Neural cell (in vitro differentiated cells): ENCODE measurements at regions not wholly inside any gene's neighbourhood (a gene's known extent, or its start where the extent isn't known, plus 50 kb on each side); places are given as distances from the start of the nearest gene placed in this dataset.

ENCODE experiments used
- H2AFZ ChIP-seq: fragments of 200-600, 300-800 bp; sonication (generic), shearing (Covaris generic); 2 replicates; pipeline ENCODE4 v1.6.0; 2014; ENCODE audit warnings: low read depth, mild to moderate bottlenecking, antibody characterized with exemption, low read length, moderate library complexity
- H3F3A ChIP-seq: fragments of 200-600 bp; shearing (Covaris generic); 2 replicates; pipeline ENCODE4 v1.6.1; 2016; ENCODE audit warnings: mild to moderate bottlenecking, moderate library complexity, mixed read lengths, antibody characterized with exemption, low read length; ENCODE audit not compliant: insufficient read depth, poor library complexity, severe bottlenecking
- H3K27ac ChIP-seq: fragments of 200-600, 300-800 bp; sonication (generic), shearing (Covaris generic); 2 replicates; pipeline ENCODE4 v1.5.1; 2014; ENCODE audit warnings: mild to moderate bottlenecking, low read length, moderate library complexity
- H3K27me3 ChIP-seq: fragments of 300-800, 200-600 bp; sonication (generic), shearing (Covaris generic); 2 replicates; pipeline ENCODE4 v1.6.0; 2014; ENCODE audit warnings: mild to moderate bottlenecking, low read depth, low read length, moderate library complexity; ENCODE audit not compliant: insufficient read depth
- H3K36me3 ChIP-seq: fragments of 300-800, 200-600 bp; sonication (generic), shearing (Covaris generic); 2 replicates; pipeline ENCODE4 v1.5.1; 2014; ENCODE audit warnings: mild to moderate bottlenecking, antibody characterized with exemption, low read length, moderate library complexity; ENCODE audit not compliant: insufficient read depth
- H3K4me2 ChIP-seq: fragments of 300-800, 200-600 bp; sonication (generic), shearing (Covaris generic); 2 replicates; pipeline ENCODE4 v1.6.0; 2014; ENCODE audit warnings: mild to moderate bottlenecking, low read length
- H3K4me3 ChIP-seq: fragments of 300-800, 200-600 bp; sonication (generic), shearing (Covaris generic); 2 replicates; pipeline ENCODE4 v1.5.1; 2014; ENCODE audit warnings: mild to moderate bottlenecking, low read length, moderate library complexity
- H3K79me2 ChIP-seq: fragments of 200-600 bp; shearing (Covaris generic); replicated peaks from 2 replicates; pipeline ENCODE4 v1.6.0; 2014; ENCODE audit warnings: mild to moderate bottlenecking, low read length, moderate library complexity; ENCODE audit not compliant: insufficient read depth
- H3K9ac ChIP-seq: fragments of 300-800, 200-600 bp; sonication (generic), shearing (Covaris generic); 2 replicates; pipeline ENCODE4 v1.6.1; 2016; ENCODE audit warnings: mild to moderate bottlenecking, low read length, mixed read lengths
- H3K9me2 ChIP-seq: fragments of 200-600 bp; shearing (Covaris generic); 2 replicates; pipeline ENCODE4 v1.6.1; 2016; ENCODE audit warnings: mild to moderate bottlenecking, low read length, mixed read lengths; ENCODE audit not compliant: insufficient read depth
- H3K9me3 ChIP-seq: fragments of 200-600, 300-800 bp; sonication (generic), shearing (Covaris generic); 2 replicates; pipeline ENCODE4 v1.6.1; 2016; ENCODE audit warnings: mild to moderate bottlenecking, mixed run types, low read length, moderate library complexity, mixed read lengths
- H4K20me1 ChIP-seq: fragments of 200-600 bp; shearing (Covaris generic); 2 replicates; pipeline ENCODE4 v1.6.1; 2016; ENCODE audit warnings: mild to moderate bottlenecking, mixed run types; ENCODE audit not compliant: insufficient read depth
- EP300 ChIP-seq: fragments of 450-650 bp; conservative IDR thresholded peaks from 2 replicates; pipeline ENCODE4 v1.6.1; 2014; ENCODE audit warnings: antibody characterized with exemption, mild to moderate bottlenecking, moderate library complexity; ENCODE audit not compliant: poor library complexity, severe bottlenecking
- EZH2 ChIP-seq: fragments of 200-600, 300-800 bp; shearing (Covaris generic), sonication (generic); IDR thresholded peaks from 2 replicates; pipeline ENCODE4 v1.6.1; 2014; ENCODE audit warnings: antibody characterized with exemption, low read length, borderline replicate concordance, mild to moderate bottlenecking; ENCODE audit not compliant: insufficient read depth, poor library complexity, severe bottlenecking
- MXI1 ChIP-seq: fragments of 450-650 bp; conservative IDR thresholded peaks from 2 replicates; pipeline ENCODE4 v1.6.1; 2014; ENCODE audit warnings: antibody characterized with exemption, mild to moderate bottlenecking; ENCODE audit not compliant: poor library complexity, severe bottlenecking
- POLR2AphosphoS5 ChIP-seq: IDR thresholded peaks from 2 replicates; pipeline ENCODE4 v1.6.1; 2012
- RAD21 ChIP-seq: fragments of 450-650 bp; conservative IDR thresholded peaks from 2 replicates; pipeline ENCODE4 v1.6.1; 2014; ENCODE audit warnings: antibody characterized with exemption, mild to moderate bottlenecking, moderate library complexity
- SMC3 ChIP-seq: fragments of 450-650 bp; conservative IDR thresholded peaks from 2 replicates; pipeline ENCODE4 v1.6.1; 2014; ENCODE audit warnings: antibody characterized with exemption, mild to moderate bottlenecking, moderate library complexity; ENCODE audit not compliant: poor library complexity
- TAF1 ChIP-seq: IDR thresholded peaks from 2 replicates; pipeline ENCODE4 v1.6.1; 2012; ENCODE audit warnings: low read depth
- TF ChIP-seq, protein P1 (sequence below): fragments of 450-650 bp; IDR thresholded peaks from 2 replicates; pipeline ENCODE4 v1.5.1; 2014; ENCODE audit warnings: antibody characterized with exemption, mild to moderate bottlenecking, moderate library complexity; ENCODE audit not compliant: poor library complexity, severe bottlenecking
- TF ChIP-seq, protein P2 (sequence below): IDR thresholded peaks from 2 replicates; pipeline ENCODE4 v1.6.1; 2012; ENCODE audit warnings: borderline replicate concordance

DNA sequence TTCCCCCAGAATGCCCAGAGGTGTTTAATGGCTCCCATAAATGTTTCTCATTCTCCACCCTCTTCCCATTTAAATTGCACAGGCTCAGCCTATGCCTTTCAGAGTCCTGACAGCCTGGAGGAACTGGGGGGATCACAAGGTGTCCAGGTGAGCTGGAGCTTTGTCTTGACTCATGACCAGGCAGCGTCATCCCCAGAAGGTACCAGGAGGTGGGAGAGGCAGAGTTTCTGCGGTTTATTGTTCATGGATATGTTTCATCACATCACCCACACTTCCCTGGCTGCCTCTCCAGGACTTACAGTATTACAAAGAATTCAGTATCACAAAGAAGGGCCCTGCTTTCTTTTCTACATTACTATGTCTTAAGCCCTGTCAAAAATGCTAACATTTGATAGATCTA is 103.2 kb upstream of the GALNT18 start:
- Histone ChIP-seq H3K9ac (no peak overlapping the region), H3K9me3 (no peaks in the 10 kb centered on the region), H3F3A (no peaks in the 10 kb centered on the region), H3K79me2 (no peaks in the 10 kb centered on the region), H4K20me1 (no peaks in the 10 kb centered on the region), H3K27me3 (no peaks in the 10 kb centered on the region), H3K27ac (no peak overlapping the region), H3K9me2 (no peaks in the 10 kb centered on the region), H3K4me3 (no peak overlapping the region), H3K4me2 (no peak overlapping the region), H3K36me3 (no peaks in the 10 kb centered on the region), H2AFZ (no peak overlapping the region)
- TF ChIP-seq, protein P1, sequence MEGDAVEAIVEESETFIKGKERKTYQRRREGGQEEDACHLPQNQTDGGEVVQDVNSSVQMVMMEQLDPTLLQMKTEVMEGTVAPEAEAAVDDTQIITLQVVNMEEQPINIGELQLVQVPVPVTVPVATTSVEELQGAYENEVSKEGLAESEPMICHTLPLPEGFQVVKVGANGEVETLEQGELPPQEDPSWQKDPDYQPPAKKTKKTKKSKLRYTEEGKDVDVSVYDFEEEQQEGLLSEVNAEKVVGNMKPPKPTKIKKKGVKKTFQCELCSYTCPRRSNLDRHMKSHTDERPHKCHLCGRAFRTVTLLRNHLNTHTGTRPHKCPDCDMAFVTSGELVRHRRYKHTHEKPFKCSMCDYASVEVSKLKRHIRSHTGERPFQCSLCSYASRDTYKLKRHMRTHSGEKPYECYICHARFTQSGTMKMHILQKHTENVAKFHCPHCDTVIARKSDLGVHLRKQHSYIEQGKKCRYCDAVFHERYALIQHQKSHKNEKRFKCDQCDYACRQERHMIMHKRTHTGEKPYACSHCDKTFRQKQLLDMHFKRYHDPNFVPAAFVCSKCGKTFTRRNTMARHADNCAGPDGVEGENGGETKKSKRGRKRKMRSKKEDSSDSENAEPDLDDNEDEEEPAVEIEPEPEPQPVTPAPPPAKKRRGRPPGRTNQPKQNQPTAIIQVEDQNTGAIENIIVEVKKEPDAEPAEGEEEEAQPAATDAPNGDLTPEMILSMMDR = no peak
- TF ChIP-seq SMC3 (no peak), TAF1 (no peak), RAD21 (no peak), MXI1 (no peak), EZH2 (no peak), POLR2AphosphoS5 (no peak), EP300 (no peak)
- TF ChIP-seq, protein P2, sequence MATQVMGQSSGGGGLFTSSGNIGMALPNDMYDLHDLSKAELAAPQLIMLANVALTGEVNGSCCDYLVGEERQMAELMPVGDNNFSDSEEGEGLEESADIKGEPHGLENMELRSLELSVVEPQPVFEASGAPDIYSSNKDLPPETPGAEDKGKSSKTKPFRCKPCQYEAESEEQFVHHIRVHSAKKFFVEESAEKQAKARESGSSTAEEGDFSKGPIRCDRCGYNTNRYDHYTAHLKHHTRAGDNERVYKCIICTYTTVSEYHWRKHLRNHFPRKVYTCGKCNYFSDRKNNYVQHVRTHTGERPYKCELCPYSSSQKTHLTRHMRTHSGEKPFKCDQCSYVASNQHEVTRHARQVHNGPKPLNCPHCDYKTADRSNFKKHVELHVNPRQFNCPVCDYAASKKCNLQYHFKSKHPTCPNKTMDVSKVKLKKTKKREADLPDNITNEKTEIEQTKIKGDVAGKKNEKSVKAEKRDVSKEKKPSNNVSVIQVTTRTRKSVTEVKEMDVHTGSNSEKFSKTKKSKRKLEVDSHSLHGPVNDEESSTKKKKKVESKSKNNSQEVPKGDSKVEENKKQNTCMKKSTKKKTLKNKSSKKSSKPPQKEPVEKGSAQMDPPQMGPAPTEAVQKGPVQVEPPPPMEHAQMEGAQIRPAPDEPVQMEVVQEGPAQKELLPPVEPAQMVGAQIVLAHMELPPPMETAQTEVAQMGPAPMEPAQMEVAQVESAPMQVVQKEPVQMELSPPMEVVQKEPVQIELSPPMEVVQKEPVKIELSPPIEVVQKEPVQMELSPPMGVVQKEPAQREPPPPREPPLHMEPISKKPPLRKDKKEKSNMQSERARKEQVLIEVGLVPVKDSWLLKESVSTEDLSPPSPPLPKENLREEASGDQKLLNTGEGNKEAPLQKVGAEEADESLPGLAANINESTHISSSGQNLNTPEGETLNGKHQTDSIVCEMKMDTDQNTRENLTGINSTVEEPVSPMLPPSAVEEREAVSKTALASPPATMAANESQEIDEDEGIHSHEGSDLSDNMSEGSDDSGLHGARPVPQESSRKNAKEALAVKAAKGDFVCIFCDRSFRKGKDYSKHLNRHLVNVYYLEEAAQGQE = no peak

DNA sequence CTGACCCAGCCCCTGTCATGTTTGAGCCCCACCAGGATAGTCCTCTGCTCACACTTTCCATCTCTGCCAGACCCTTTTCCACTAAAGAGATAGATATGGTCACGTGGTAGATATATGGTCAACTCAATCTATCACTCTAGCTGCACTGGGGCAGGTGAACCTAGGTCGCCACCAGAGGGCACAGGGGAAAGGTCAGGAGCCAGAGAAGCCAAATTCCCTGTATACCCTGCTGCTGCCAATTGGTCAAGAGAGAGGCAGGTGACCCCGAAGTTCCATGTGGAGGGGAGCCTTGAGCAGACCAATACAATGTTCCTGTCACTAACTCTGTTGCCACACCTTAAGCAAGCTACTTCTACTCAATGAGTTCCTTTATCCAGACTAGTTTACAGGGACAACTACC is 101.1 kb upstream of the GALNT18 start:
- TF ChIP-seq TAF1 = no peak
- TF ChIP-seq, protein P2 = no peak
- TF ChIP-seq EP300 = no peak
- TF ChIP-seq, protein P1 = no peak
- TF ChIP-seq RAD21 = no peak
- TF ChIP-seq MXI1 = no peak
- TF ChIP-seq POLR2AphosphoS5 = no peak
- TF ChIP-seq SMC3 = no peak
- no peak for TF ChIP-seq EZH2

More for the DNA sequence above, 101.1 kb upstream of the GALNT18 start:
- Histone ChIP-seq H3K27ac (no peak overlapping the region), H3K79me2 (no peaks in the 10 kb centered on the region), H3K9me3 (no peaks in the 10 kb centered on the region), H3K9me2 (no peaks in the 10 kb centered on the region), H3K4me3 (no peak overlapping the region), H3K27me3 (no peaks in the 10 kb centered on the region), H2AFZ (no peak overlapping the region), H3F3A (no peaks in the 10 kb centered on the region), H3K36me3 (no peaks in the 10 kb centered on the region), H3K4me2 (no peak overlapping the region), H4K20me1 (no peaks in the 10 kb centered on the region), H3K9ac (no peak overlapping the region)
